ENCODE measurements at regions not wholly inside any gene's neighbourhood (a gene's known extent, or its start where the extent isn't known, plus 50 kb on each side); places are given as distances from the start of the nearest gene placed in this dataset.

GRCh38 chr11:71198823-71199165 is 53.6 kb downstream of the SHANK2 start:
- TF ChIP-seq, protein P1, sequence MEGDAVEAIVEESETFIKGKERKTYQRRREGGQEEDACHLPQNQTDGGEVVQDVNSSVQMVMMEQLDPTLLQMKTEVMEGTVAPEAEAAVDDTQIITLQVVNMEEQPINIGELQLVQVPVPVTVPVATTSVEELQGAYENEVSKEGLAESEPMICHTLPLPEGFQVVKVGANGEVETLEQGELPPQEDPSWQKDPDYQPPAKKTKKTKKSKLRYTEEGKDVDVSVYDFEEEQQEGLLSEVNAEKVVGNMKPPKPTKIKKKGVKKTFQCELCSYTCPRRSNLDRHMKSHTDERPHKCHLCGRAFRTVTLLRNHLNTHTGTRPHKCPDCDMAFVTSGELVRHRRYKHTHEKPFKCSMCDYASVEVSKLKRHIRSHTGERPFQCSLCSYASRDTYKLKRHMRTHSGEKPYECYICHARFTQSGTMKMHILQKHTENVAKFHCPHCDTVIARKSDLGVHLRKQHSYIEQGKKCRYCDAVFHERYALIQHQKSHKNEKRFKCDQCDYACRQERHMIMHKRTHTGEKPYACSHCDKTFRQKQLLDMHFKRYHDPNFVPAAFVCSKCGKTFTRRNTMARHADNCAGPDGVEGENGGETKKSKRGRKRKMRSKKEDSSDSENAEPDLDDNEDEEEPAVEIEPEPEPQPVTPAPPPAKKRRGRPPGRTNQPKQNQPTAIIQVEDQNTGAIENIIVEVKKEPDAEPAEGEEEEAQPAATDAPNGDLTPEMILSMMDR (IDR thresholded peaks at IDR 0.05) = no peak
- TF ChIP-seq POLR2AphosphoS5 (IDR thresholded peaks at IDR 0.05) = no peak
